ENCODE measurements at regions not wholly inside any gene's neighbourhood (a gene's known extent, or its start where the extent isn't known, plus 50 kb on each side); places are given as distances from the start of the nearest gene placed in this dataset.

DNA sequence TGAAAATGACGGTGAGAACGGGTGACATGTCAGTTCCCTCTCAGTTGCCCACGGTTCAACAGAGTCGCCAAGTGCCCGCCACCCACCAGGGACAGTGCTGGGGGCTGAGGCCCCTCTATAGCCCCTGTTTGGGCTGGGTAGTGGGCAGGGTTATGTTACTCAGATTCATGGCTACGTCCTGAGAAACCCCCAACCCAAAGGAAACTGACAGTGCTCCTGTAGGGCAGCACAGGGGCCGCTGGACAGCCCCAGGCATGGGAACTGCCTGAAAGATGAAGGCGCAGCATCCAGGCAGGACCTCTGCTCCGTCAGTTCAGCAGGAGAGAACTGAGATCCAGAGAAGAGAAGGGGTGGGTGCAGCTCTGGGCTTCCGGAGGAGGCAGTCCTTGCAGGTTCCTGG is 118.9 kb upstream of the PMEPA1 start:
- H3K9me3 ChIP-seq = no peaks in the 10 kb centered on the region
- intact Hi-C loops (cut with DNase I; ENCODE audit: low total_unique reads) (no loop called here), in situ Hi-C loops (cut with MboI; ENCODE audit: low sequenced_read_pairs in 4 of 4) (loop anchor here in 1 of 4 donors (10.0 kb wide), 1 partner anchor 104 kb away; no protein-coding TSS in a partner anchor)
- no peak overlapping the region for H3K4me3 ChIP-seq
- H3K27me3 ChIP-seq = no peaks in the 10 kb centered on the region
- no peak overlapping the region for H3K27ac ChIP-seq
- TF ChIP-seq, protein P1, sequence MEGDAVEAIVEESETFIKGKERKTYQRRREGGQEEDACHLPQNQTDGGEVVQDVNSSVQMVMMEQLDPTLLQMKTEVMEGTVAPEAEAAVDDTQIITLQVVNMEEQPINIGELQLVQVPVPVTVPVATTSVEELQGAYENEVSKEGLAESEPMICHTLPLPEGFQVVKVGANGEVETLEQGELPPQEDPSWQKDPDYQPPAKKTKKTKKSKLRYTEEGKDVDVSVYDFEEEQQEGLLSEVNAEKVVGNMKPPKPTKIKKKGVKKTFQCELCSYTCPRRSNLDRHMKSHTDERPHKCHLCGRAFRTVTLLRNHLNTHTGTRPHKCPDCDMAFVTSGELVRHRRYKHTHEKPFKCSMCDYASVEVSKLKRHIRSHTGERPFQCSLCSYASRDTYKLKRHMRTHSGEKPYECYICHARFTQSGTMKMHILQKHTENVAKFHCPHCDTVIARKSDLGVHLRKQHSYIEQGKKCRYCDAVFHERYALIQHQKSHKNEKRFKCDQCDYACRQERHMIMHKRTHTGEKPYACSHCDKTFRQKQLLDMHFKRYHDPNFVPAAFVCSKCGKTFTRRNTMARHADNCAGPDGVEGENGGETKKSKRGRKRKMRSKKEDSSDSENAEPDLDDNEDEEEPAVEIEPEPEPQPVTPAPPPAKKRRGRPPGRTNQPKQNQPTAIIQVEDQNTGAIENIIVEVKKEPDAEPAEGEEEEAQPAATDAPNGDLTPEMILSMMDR (IDR thresholded peaks at IDR 0.05 in 4 of 5, conservative IDR thresholded peaks at IDR 0.05 in 1 of 5) = no peak
- no peak for TF ChIP-seq POLR2A (IDR thresholded peaks at IDR 0.05)
- DNase-seq (no peak), ATAC-seq (no peak)
- peaks cover 0 to 6% of the 10 kb centered on the region in 2 donors for H3K4me1 ChIP-seq
- H3K36me3 ChIP-seq = no peaks in the 10 kb centered on the region

DNA sequence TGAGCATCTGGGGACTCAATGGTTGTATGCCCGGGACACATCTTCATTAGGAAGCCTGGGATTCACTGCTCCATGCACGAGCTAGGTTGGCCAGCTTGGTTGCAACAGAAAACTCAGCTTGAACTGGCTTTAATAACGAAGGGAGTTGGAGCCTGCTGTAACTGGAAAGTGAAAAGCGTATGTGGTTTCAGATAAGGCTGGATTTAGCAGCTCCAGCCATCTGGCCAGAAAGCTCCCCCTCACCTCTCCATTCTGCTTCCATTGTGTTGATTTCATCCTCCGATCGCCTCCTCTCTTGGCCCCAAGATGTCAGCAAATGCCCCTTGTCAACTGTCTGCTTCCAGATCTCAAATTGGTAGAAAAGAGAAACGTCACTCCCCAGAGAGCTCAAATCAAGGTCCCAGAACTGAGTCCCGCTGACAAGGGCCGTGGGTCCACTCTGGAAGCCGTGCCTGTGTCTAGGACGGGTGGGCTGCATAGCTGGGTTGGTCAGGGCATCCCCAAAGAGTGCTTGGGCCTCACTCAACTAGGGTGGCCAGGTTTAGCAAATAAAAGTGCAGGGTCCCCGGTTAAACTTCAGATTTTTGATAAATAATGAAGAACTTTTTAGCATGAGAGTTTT is 117.0 kb upstream of the PMEPA1 start:
- Histone ChIP-seq H3K4me1 (peaks cover 0 to 6% of the 10 kb centered on the region in 2 donors), H3K27me3 (no peaks in the 10 kb centered on the region), H3K9me3 (no peaks in the 10 kb centered on the region), H3K36me3 (no peaks in the 10 kb centered on the region), H3K4me3 (no peak overlapping the region), H3K27ac (no peak overlapping the region)
- TF ChIP-seq, protein P1 (IDR thresholded peaks at IDR 0.05 in 4 of 5, conservative IDR thresholded peaks at IDR 0.05 in 1 of 5) = no peak
- TF ChIP-seq POLR2A (IDR thresholded peaks at IDR 0.05) = no peak
- intact Hi-C loops (cut with DNase I; ENCODE audit: low total_unique reads) (no loop called here), in situ Hi-C loops (cut with MboI; ENCODE audit: low sequenced_read_pairs in 4 of 4) (loop anchor here in 1 of 4 donors (10.0 kb wide), 1 partner anchor 102 kb away; no protein-coding TSS in a partner anchor)
- ATAC-seq = no peak
- no peak for DNase-seq

DNA sequence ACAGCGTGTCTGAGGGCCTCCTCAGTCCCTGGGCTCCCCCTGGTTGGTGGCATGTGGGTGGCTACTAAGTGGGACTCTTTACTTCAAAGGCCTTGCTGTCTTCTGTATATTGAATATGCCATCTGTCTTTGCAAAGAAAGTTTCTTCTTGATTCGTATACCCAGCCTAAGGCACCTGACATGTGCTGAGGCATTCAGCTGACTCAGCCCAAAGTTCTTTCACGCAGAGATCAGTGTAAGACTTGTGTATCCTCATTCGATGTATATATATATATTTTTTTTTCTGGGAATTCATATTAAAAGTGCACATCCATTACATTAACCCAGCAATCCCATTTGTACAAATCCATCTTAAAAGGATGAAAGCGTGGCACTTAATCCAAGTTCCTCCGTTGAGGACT is 115.1 kb upstream of the PMEPA1 start:
- Histone ChIP-seq H3K9me3 (no peaks in the 10 kb centered on the region), H3K36me3 (no peaks in the 10 kb centered on the region), H3K27ac (no peak overlapping the region), H3K27me3 (no peaks in the 10 kb centered on the region), H3K4me1 (no peaks in the 10 kb centered on the region), H3K4me3 (no peak overlapping the region)
- ATAC-seq (no peak), DNase-seq (no peak)
- TF ChIP-seq, protein P1 (IDR thresholded peaks at IDR 0.05 in 4 of 5, conservative IDR thresholded peaks at IDR 0.05 in 1 of 5) = no peak
- TF ChIP-seq POLR2A (IDR thresholded peaks at IDR 0.05) = no peak
- intact Hi-C loops (cut with DNase I; ENCODE audit: low total_unique reads) (no loop called here), in situ Hi-C loops (cut with MboI; ENCODE audit: low sequenced_read_pairs in 4 of 4) (loop anchor here in 1 of 4 donors (10.0 kb wide), 1 partner anchor 100 kb away; no protein-coding TSS in a partner anchor)

DNA sequence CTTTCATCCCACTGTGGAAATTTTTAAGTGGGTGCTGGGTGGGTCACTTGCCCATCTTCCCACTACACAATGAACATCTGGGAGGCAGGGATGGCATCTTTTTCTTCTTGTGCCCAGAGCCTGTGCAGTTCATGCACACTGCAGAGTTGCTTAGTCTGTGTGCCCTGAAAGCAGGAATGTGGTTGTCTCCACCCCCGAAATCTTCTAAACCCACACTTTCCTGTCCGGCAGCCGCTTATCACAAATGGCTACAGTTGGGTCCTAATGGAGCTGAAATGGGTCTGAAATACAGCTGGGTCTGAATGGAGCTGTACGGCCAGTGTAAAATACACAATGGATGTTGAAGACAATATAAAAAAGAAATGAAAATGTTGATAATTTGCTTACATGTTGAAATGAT is 112.1 kb upstream of the PMEPA1 start:
- in situ Hi-C loops (cut with MboI; ENCODE audit: low sequenced_read_pairs in 4 of 4) = loop anchor here in 1 of 4 donors (10.0 kb wide), 1 partner anchor 97 kb away; no protein-coding TSS in a partner anchor
- Histone ChIP-seq H3K36me3 (no peaks in the 10 kb centered on the region), H3K9me3 (no peaks in the 10 kb centered on the region), H3K27ac (no peak overlapping the region), H3K4me3 (no peak overlapping the region), H3K4me1 (no peaks in the 10 kb centered on the region), H3K27me3 (no peaks in the 10 kb centered on the region)
- TF ChIP-seq, protein P1 (IDR thresholded peaks at IDR 0.05 in 4 of 5, conservative IDR thresholded peaks at IDR 0.05 in 1 of 5) = no peak
- no peak for TF ChIP-seq POLR2A (IDR thresholded peaks at IDR 0.05)
- ATAC-seq = no peak
- no peak for DNase-seq
- intact Hi-C loops (cut with DNase I; ENCODE audit: low total_unique reads) = no loop called here
